ENCODE measurements at regions not wholly inside any gene's neighbourhood (a gene's known extent, or its start where the extent isn't known, plus 50 kb on each side); places are given as distances from the start of the nearest gene placed in this dataset.

DNA sequence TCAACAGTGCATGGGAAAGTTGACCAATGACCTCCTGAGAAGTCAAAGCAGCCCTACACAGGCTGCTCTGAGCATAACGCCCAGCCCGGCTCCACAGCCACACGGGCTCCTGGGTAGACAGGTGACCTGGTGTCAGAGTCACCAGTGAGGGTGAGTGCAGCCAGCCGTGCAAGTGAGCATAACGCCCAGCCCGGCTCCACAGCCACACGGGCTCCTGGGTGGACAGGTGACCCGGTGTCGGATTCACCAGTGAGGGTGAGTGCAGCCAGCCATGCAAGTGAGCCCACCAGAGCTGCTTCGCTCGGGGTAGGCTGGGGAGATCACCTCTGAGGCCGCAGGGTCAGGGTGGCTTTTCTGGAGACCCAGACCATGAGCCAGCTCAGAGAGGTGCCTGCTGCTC is 94.3 kb upstream of the TMEM18 start:
- no peak for TF ChIP-seq STAT1 (IDR thresholded peaks at IDR 0.05; ENCODE audit: unreplicated experiment)
- no peak for TF ChIP-seq EZH2 (IDR thresholded peaks at IDR 0.05; ENCODE audit: low read depth, unreplicated experiment)
- no peak for TF ChIP-seq POLR2AphosphoS5 (IDR thresholded peaks at IDR 0.05; ENCODE audit: low read depth)
- TF ChIP-seq, protein P1, sequence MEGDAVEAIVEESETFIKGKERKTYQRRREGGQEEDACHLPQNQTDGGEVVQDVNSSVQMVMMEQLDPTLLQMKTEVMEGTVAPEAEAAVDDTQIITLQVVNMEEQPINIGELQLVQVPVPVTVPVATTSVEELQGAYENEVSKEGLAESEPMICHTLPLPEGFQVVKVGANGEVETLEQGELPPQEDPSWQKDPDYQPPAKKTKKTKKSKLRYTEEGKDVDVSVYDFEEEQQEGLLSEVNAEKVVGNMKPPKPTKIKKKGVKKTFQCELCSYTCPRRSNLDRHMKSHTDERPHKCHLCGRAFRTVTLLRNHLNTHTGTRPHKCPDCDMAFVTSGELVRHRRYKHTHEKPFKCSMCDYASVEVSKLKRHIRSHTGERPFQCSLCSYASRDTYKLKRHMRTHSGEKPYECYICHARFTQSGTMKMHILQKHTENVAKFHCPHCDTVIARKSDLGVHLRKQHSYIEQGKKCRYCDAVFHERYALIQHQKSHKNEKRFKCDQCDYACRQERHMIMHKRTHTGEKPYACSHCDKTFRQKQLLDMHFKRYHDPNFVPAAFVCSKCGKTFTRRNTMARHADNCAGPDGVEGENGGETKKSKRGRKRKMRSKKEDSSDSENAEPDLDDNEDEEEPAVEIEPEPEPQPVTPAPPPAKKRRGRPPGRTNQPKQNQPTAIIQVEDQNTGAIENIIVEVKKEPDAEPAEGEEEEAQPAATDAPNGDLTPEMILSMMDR (conservative IDR thresholded peaks at IDR 0.05; ENCODE audit: low read depth in 2 of 2), result no peak
- TF ChIP-seq, protein P2, sequence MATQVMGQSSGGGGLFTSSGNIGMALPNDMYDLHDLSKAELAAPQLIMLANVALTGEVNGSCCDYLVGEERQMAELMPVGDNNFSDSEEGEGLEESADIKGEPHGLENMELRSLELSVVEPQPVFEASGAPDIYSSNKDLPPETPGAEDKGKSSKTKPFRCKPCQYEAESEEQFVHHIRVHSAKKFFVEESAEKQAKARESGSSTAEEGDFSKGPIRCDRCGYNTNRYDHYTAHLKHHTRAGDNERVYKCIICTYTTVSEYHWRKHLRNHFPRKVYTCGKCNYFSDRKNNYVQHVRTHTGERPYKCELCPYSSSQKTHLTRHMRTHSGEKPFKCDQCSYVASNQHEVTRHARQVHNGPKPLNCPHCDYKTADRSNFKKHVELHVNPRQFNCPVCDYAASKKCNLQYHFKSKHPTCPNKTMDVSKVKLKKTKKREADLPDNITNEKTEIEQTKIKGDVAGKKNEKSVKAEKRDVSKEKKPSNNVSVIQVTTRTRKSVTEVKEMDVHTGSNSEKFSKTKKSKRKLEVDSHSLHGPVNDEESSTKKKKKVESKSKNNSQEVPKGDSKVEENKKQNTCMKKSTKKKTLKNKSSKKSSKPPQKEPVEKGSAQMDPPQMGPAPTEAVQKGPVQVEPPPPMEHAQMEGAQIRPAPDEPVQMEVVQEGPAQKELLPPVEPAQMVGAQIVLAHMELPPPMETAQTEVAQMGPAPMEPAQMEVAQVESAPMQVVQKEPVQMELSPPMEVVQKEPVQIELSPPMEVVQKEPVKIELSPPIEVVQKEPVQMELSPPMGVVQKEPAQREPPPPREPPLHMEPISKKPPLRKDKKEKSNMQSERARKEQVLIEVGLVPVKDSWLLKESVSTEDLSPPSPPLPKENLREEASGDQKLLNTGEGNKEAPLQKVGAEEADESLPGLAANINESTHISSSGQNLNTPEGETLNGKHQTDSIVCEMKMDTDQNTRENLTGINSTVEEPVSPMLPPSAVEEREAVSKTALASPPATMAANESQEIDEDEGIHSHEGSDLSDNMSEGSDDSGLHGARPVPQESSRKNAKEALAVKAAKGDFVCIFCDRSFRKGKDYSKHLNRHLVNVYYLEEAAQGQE (IDR thresholded peaks at IDR 0.05; ENCODE audit: unreplicated experiment), result no peak
- no peak for TF ChIP-seq NANOG (IDR thresholded peaks at IDR 0.05; ENCODE audit: borderline replicate concordance)
- no peak for TF ChIP-seq JUNB (IDR thresholded peaks at IDR 0.05; ENCODE audit: unreplicated experiment)
- TF ChIP-seq ZNF331 (CRISPR knock-in tag; IDR thresholded peaks at IDR 0.05; ENCODE audit: low read depth), result no peak
- Histone ChIP-seq H3K36me3 (ENCODE audit: insufficient read depth) (no peaks in the 10 kb centered on the region), H3K4me3 (no peak overlapping the region), H3K4me1 (ENCODE audit: insufficient read depth) (peaks cover 34% of the 10 kb centered on the region), H3K9me2 (ENCODE audit: insufficient read depth) (no peaks in the 10 kb centered on the region), H3F3A (replicated peaks; ENCODE audit: low read depth) (no peaks in the 10 kb centered on the region), H3K4me2 (no peak overlapping the region), H2AFZ (no peak overlapping the region), H4K20me1 (replicated peaks; ENCODE audit: insufficient read depth) (no peaks in the 10 kb centered on the region), H3K27ac (ENCODE audit: low read depth) (no peak overlapping the region), H3K27me3 (ENCODE audit: insufficient read depth) (no peaks in the 10 kb centered on the region), H3K79me2 (replicated peaks; ENCODE audit: insufficient read depth) (no peaks in the 10 kb centered on the region)
- Mint-ChIP-seq H3K27ac (no peak overlapping the region), H3K9me3 (peaks cover 4% of the 10 kb centered on the region; the same call in 2 of the 3 replicates), H3K4me1 (peaks cover 36% of the 10 kb centered on the region), H3K27me3 (ENCODE audit: insufficient read depth, low read depth, poor library complexity) (no peaks in the 10 kb centered on the region), H3K4me3 (no peak overlapping the region), H3K36me3 (ENCODE audit: low read depth) (no peaks in the 10 kb centered on the region; the same call in 2 of the 3 replicates)
- no peak for ATAC-seq
- DNase-seq (ENCODE audit: low spot score), result no peak

DNA sequence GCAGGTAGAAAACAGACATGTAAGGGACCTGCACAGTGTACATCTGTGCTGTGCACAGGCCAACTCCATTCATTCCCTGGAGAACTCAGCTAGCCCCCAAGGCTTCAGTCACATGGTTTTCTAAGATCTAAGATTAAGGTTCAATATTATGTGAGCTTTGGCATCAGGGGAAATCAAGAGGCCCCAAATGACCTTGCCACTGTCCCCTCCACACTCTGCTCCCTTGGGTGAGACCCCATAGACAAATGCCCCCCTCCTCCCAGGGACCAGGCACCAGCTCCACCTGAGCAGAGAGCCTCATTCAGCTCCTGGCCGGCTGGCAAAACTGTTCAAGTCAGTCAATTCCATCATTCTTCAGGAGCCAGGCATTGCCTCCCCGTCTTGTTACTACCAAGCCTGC is 93.6 kb upstream of the TMEM18 start:
- Histone ChIP-seq H3K4me3 (no peak overlapping the region), H3K27me3 (ENCODE audit: insufficient read depth) (no peaks in the 10 kb centered on the region), H3K9me2 (ENCODE audit: insufficient read depth) (no peaks in the 10 kb centered on the region), H3K79me2 (replicated peaks; ENCODE audit: insufficient read depth) (no peaks in the 10 kb centered on the region), H3F3A (replicated peaks; ENCODE audit: low read depth) (no peaks in the 10 kb centered on the region), H4K20me1 (replicated peaks; ENCODE audit: insufficient read depth) (no peaks in the 10 kb centered on the region), H3K4me2 (no peak overlapping the region), H2AFZ (no peak overlapping the region), H3K4me1 (ENCODE audit: insufficient read depth) (peaks cover 26% of the 10 kb centered on the region), H3K27ac (ENCODE audit: low read depth) (no peak overlapping the region), H3K36me3 (ENCODE audit: insufficient read depth) (no peaks in the 10 kb centered on the region)
- Mint-ChIP-seq H3K27me3 (ENCODE audit: insufficient read depth, low read depth, poor library complexity) (no peaks in the 10 kb centered on the region), H3K4me3 (no peak overlapping the region), H3K27ac (no peak overlapping the region), H3K4me1 (peaks cover 29% of the 10 kb centered on the region), H3K9me3 (peaks cover 4% of the 10 kb centered on the region; the same call in 2 of the 3 replicates), H3K36me3 (ENCODE audit: low read depth) (no peaks in the 10 kb centered on the region; the same call in 2 of the 3 replicates)
- ATAC-seq (no peak), DNase-seq (ENCODE audit: low spot score) (no peak)
- TF ChIP-seq, protein P3, sequence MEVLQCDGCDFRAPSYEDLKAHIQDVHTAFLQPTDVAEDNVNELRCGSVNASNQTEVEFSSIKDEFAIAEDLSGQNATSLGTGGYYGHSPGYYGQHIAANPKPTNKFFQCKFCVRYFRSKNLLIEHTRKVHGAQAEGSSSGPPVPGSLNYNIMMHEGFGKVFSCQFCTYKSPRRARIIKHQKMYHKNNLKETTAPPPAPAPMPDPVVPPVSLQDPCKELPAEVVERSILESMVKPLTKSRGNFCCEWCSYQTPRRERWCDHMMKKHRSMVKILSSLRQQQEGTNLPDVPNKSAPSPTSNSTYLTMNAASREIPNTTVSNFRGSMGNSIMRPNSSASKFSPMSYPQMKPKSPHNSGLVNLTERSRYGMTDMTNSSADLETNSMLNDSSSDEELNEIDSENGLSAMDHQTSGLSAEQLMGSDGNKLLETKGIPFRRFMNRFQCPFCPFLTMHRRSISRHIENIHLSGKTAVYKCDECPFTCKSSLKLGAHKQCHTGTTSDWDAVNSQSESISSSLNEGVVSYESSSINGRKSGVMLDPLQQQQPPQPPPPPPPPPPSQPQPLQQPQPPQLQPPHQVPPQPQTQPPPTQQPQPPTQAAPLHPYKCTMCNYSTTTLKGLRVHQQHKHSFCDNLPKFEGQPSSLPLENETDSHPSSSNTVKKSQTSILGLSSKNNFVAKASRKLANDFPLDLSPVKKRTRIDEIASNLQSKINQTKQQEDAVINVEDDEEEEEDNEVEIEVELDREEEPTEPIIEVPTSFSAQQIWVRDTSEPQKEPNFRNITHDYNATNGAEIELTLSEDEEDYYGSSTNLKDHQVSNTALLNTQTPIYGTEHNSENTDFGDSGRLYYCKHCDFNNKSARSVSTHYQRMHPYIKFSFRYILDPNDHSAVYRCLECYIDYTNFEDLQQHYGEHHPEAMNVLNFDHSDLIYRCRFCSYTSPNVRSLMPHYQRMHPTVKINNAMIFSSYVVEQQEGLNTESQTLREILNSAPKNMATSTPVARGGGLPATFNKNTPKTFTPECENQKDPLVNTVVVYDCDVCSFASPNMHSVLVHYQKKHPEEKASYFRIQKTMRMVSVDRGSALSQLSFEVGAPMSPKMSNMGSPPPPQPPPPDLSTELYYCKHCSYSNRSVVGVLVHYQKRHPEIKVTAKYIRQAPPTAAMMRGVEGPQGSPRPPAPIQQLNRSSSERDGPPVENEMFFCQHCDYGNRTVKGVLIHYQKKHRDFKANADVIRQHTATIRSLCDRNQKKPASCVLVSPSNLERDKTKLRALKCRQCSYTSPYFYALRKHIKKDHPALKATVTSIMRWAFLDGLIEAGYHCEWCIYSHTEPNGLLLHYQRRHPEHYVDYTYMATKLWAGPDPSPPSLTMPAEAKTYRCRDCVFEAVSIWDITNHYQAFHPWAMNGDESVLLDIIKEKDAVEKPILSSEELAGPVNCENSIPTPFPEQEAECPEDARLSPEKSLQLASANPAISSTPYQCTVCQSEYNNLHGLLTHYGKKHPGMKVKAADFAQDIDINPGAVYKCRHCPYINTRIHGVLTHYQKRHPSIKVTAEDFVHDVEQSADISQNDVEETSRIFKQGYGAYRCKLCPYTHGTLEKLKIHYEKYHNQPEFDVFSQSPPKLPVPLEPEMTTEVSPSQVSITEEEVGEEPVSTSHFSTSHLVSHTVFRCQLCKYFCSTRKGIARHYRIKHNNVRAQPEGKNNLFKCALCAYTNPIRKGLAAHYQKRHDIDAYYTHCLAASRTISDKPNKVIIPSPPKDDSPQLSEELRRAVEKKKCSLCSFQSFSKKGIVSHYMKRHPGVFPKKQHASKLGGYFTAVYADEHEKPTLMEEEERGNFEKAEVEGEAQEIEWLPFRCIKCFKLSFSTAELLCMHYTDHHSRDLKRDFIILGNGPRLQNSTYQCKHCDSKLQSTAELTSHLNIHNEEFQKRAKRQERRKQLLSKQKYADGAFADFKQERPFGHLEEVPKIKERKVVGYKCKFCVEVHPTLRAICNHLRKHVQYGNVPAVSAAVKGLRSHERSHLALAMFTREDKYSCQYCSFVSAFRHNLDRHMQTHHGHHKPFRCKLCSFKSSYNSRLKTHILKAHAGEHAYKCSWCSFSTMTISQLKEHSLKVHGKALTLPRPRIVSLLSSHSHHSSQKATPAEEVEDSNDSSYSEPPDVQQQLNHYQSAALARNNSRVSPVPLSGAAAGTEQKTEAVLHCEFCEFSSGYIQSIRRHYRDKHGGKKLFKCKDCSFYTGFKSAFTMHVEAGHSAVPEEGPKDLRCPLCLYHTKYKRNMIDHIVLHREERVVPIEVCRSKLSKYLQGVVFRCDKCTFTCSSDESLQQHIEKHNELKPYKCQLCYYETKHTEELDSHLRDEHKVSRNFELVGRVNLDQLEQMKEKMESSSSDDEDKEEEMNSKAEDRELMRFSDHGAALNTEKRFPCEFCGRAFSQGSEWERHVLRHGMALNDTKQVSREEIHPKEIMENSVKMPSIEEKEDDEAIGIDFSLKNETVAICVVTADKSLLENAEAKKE (CRISPR knock-in tag; IDR thresholded peaks at IDR 0.05), result no peak
- no peak for TF ChIP-seq NANOG (IDR thresholded peaks at IDR 0.05; ENCODE audit: borderline replicate concordance)
- TF ChIP-seq STAT1 (IDR thresholded peaks at IDR 0.05; ENCODE audit: unreplicated experiment), result no peak
- TF ChIP-seq ZNF331 (CRISPR knock-in tag; IDR thresholded peaks at IDR 0.05; ENCODE audit: low read depth), result no peak
- TF ChIP-seq CREB1 (CRISPR knock-in tag; IDR thresholded peaks at IDR 0.05; ENCODE audit: low read depth), result no peak
- no peak for TF ChIP-seq POLR2AphosphoS5 (IDR thresholded peaks at IDR 0.05; ENCODE audit: low read depth)

Data from GM23338 (cell line).